Prostate gland (tissue), 2 donors: ENCODE measurements at regions not wholly inside any gene's neighbourhood (a gene's known extent, or its start where the extent isn't known, plus 50 kb on each side); places are given as distances from the start of the nearest gene placed in this dataset.

ENCODE experiments used
- POLR2A ChIP-seq: fragments of 450-650 bp; IDR thresholded peaks from one replicate; pipeline ENCODE4 v1.6.1; 2016; ENCODE audit warnings: antibody characterized with exemption, mild to moderate bottlenecking
- TF ChIP-seq, protein P1 (sequence below), 4 experiments: fragments of 200-600 bp in 2 of 4; fragments of 450-650 bp in 2 of 4; sonication (generic) in 2 of 4; IDR thresholded peaks; 1 replicate in 3 of 4; 2 replicates in 1 of 4; pipeline ENCODE4 v1.5.1; 2016 to 2019; ENCODE audit warnings: antibody characterized with exemption in 4 of 4, mild to moderate bottlenecking in 2 of 4, moderate library complexity in 2 of 4

DNA sequence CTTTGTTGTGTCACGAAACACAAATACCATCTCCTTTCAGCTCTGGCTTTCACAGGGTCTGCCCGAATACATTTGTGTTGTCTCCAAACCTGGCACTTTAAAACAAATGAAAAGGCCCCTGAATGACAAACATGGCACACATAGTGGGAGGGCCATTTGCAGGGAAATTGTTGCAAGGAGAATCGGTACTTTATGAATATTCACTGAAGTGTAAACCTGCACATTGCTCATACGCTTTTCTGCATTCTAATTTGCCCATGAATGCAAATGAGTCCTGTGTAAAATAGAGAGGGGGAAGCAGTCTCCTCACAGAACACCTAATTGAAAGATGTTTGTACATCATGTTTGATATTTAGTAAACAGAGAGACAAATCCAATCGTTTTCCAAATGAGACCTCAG lies 82.7 kb upstream of the PCDH8 start:
- TF ChIP-seq, protein P1, sequence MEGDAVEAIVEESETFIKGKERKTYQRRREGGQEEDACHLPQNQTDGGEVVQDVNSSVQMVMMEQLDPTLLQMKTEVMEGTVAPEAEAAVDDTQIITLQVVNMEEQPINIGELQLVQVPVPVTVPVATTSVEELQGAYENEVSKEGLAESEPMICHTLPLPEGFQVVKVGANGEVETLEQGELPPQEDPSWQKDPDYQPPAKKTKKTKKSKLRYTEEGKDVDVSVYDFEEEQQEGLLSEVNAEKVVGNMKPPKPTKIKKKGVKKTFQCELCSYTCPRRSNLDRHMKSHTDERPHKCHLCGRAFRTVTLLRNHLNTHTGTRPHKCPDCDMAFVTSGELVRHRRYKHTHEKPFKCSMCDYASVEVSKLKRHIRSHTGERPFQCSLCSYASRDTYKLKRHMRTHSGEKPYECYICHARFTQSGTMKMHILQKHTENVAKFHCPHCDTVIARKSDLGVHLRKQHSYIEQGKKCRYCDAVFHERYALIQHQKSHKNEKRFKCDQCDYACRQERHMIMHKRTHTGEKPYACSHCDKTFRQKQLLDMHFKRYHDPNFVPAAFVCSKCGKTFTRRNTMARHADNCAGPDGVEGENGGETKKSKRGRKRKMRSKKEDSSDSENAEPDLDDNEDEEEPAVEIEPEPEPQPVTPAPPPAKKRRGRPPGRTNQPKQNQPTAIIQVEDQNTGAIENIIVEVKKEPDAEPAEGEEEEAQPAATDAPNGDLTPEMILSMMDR (IDR thresholded peaks at IDR 0.05) = no peak
- TF ChIP-seq POLR2A = no peak
